H1 (cell line): ENCODE measurements at regions not wholly inside any gene's neighbourhood (a gene's known extent, or its start where the extent isn't known, plus 50 kb on each side); places are given as distances from the start of the nearest gene placed in this dataset.

Source experiments
- CTCF ChIA-PET: fragments of 300-600 bp; sonication (Branson Sonifier 250); formaldehyde crosslinking; loops from one replicate; lab custom pipeline; 2021; ENCODE audit not compliant: partially characterized antibody; lab: Charles Lee
- POLR2A ChIA-PET: fragments of 300-600 bp; sonication (Branson Sonifier 250); formaldehyde crosslinking; loops from one replicate; lab custom pipeline; 2021; ENCODE audit warnings: inconsistent platforms; ENCODE audit not compliant: partially characterized antibody; lab: Charles Lee
- DNase-seq, 2 experiments: peaks; one replicate each; pipeline versions ENCODE4 v3.0.0 to v3.0.0-alpha.2; 2010 to 2022; ENCODE audit warnings: low spot score in 2 of 2, low read depth in 1 of 2, mixed read lengths in 1 of 2
- FAIRE-seq: peaks from 2 replicates; lab custom pipeline; 2011; peaks lifted over from hg19 to GRCh38; lab: Jason Lieb, UNC
- H2AFZ ChIP-seq: 2 replicates; pipeline ENCODE4 v1.8.1; 2012; ENCODE audit warnings: low read length, inconsistent platforms
- H2AK5ac ChIP-seq: 2 replicates; pipeline ENCODE4 v1.6.1; 2013; ENCODE audit warnings: low read depth, low read length
- H2BK120ac ChIP-seq: replicated peaks from 2 replicates; pipeline ENCODE3; 2013; ENCODE audit warnings: low read depth, low read length, inconsistent platforms
- H2BK12ac ChIP-seq: 2 replicates; pipeline ENCODE4 v1.6.1; 2013; ENCODE audit warnings: low read depth, low read length
- H2BK15ac ChIP-seq: 2 replicates; pipeline ENCODE4 v1.6.1; 2013; ENCODE audit warnings: low read length
- H2BK20ac ChIP-seq: 2 replicates; pipeline ENCODE4 v1.6.1; 2013; ENCODE audit warnings: low read length
- H2BK5ac ChIP-seq: 2 replicates; pipeline ENCODE4 v1.6.1; 2013; ENCODE audit warnings: low read depth, low read length
- H3K14ac ChIP-seq: 2 replicates; pipeline ENCODE4 v1.6.1; 2013; ENCODE audit warnings: inconsistent platforms; ENCODE audit not compliant: insufficient read length
- H3K18ac ChIP-seq: 2 replicates; pipeline ENCODE4 v1.6.1; 2013; ENCODE audit warnings: low read length; ENCODE audit errors: extremely low read depth
- H3K23ac ChIP-seq: 2 replicates; pipeline ENCODE4 v1.6.1; 2013; ENCODE audit warnings: inconsistent platforms; ENCODE audit not compliant: insufficient read length
- H3K23me2 ChIP-seq: 2 replicates; pipeline ENCODE4 v1.6.1; 2013; ENCODE audit warnings: low read depth, low read length
- H3K27ac ChIP-seq: 2 replicates; pipeline ENCODE4 v1.6.1; 2011; ENCODE audit warnings: low read depth, low read length, inconsistent platforms
- H3K27me3 ChIP-seq, 4 experiments: replicated peaks in 1 of 4; 1 replicate in 1 of 4; 2 replicates in 3 of 4; pipeline versions ENCODE4 v1.6.1 to v1.8.1; 2011 to 2013; ENCODE audit warnings: low read length in 3 of 4, mild to moderate bottlenecking in 3 of 4, inconsistent platforms in 2 of 4, mixed read lengths in 2 of 4, moderate library complexity in 1 of 4; ENCODE audit not compliant: control insufficient read depth in 3 of 4, insufficient read depth in 3 of 4; ENCODE audit errors: extremely low read depth in 1 of 4
- H3K36me3 ChIP-seq, 4 experiments: 2 replicates each; pipeline versions ENCODE4 v1.6.1 to v1.8.1; 2011 to 2013; ENCODE audit warnings: mild to moderate bottlenecking in 4 of 4, low read length in 3 of 4, moderate library complexity in 2 of 4, control low read depth in 1 of 4, inconsistent platforms in 1 of 4; ENCODE audit not compliant: insufficient read depth in 4 of 4, control insufficient read depth in 2 of 4
- H3K4ac ChIP-seq: replicated peaks from 2 replicates; pipeline ENCODE3; 2013; ENCODE audit warnings: low read length, low read depth, mixed read lengths, inconsistent platforms; ENCODE audit not compliant: insufficient read length
- H3K4me1 ChIP-seq, 4 experiments: replicated peaks in 1 of 4; 1 replicate in 1 of 4; 2 replicates in 3 of 4; pipeline versions ENCODE4 v1.6.1 to v1.8.1; 2011 to 2013; ENCODE audit warnings: low read length in 3 of 4, inconsistent platforms in 2 of 4, mixed read lengths in 1 of 4; ENCODE audit not compliant: insufficient read depth in 4 of 4, control insufficient read depth in 3 of 4
- H3K4me2 ChIP-seq, 2 experiments: 2 replicates each; pipeline versions ENCODE4 v1.6.1 to v1.8.1; 2011 to 2013; ENCODE audit warnings: low read depth in 2 of 2, low read length in 2 of 2, control low read depth in 1 of 2, inconsistent platforms in 1 of 2, mild to moderate bottlenecking in 1 of 2; ENCODE audit not compliant: insufficient read depth in 1 of 2
- H3K4me3 ChIP-seq, 4 experiments: fragments of 200-600, 300-600 bp in 1 of 4; sonication (generic), shearing (Covaris generic), sonication (Bioruptor Twin) in 1 of 4; 2 replicates each; pipeline versions ENCODE4 v1.5.1 to v1.8.1; 2011 to 2016; ENCODE audit warnings: low read length in 4 of 4, low read depth in 3 of 4, control low read depth in 2 of 4, inconsistent platforms in 2 of 4, mild to moderate bottlenecking in 2 of 4, mixed read lengths in 1 of 4, moderate library complexity in 1 of 4; ENCODE audit not compliant: insufficient read depth in 2 of 4; ENCODE audit errors: extremely low read depth in 1 of 4
- H3K56ac ChIP-seq: replicated peaks from 2 replicates; pipeline ENCODE3; 2013; ENCODE audit warnings: low read depth, mild to moderate bottlenecking, mixed read lengths, low read length, inconsistent platforms; ENCODE audit not compliant: insufficient read length
- H3K79me1 ChIP-seq: 2 replicates; pipeline ENCODE4 v1.6.1; 2013; ENCODE audit warnings: low read depth, low read length, control low read depth
- H3K79me2 ChIP-seq, 2 experiments: 2 replicates each; pipeline versions ENCODE4 v1.6.1 to v1.8.1; 2012 to 2013; ENCODE audit warnings: low read length in 2 of 2, mild to moderate bottlenecking in 2 of 2, inconsistent platforms in 1 of 2; ENCODE audit not compliant: insufficient read depth in 2 of 2, control insufficient read depth in 1 of 2
- H3K9ac ChIP-seq, 4 experiments: replicated peaks in 1 of 4; 1 replicate in 1 of 4; 2 replicates in 3 of 4; pipeline versions ENCODE4 v1.6.1 to v1.8.1; 2011 to 2013; ENCODE audit warnings: low read depth in 3 of 4, low read length in 3 of 4, control low read depth in 2 of 4, mild to moderate bottlenecking in 2 of 4, moderate library complexity in 2 of 4, inconsistent platforms in 1 of 4; ENCODE audit errors: extremely low read depth in 1 of 4
- H3K9me3 ChIP-seq, 2 experiments: 2 replicates each; pipeline versions ENCODE4 v1.6.1 to v1.8.1; 2012 to 2013; ENCODE audit warnings: mild to moderate bottlenecking in 2 of 2, moderate library complexity in 2 of 2, control low read depth in 1 of 2, inconsistent platforms in 1 of 2, low read depth in 1 of 2, low read length in 1 of 2, mixed read lengths in 1 of 2; ENCODE audit not compliant: insufficient read depth in 2 of 2
- H4K20me1 ChIP-seq, 2 experiments: replicated peaks in 1 of 2; 2 replicates each; pipeline versions ENCODE3 to v1.8.1; 2011 to 2013; ENCODE audit warnings: inconsistent platforms in 2 of 2, low read length in 2 of 2, mild to moderate bottlenecking in 1 of 2; ENCODE audit not compliant: insufficient read depth in 2 of 2, control insufficient read depth in 1 of 2
- H4K5ac ChIP-seq: 2 replicates; pipeline ENCODE4 v1.6.1; 2013; ENCODE audit warnings: low read length, low read depth, mixed read lengths, inconsistent platforms; ENCODE audit not compliant: insufficient read length
- H4K8ac ChIP-seq: 2 replicates; pipeline ENCODE4 v1.8.0; 2013; ENCODE audit warnings: mild to moderate bottlenecking, moderate library complexity, low read length, inconsistent platforms; ENCODE audit not compliant: insufficient read depth; ENCODE audit errors: extremely low read depth
- H4K91ac ChIP-seq: replicated peaks from 2 replicates; pipeline ENCODE3; 2013; ENCODE audit warnings: low read length, mixed read lengths, inconsistent platforms; ENCODE audit not compliant: insufficient read length
- EGR1 ChIP-seq: IDR thresholded peaks from 2 replicates; pipeline ENCODE4 v1.6.1; 2011; ENCODE audit warnings: low read depth, low read length, borderline replicate concordance
- GTF2F1 ChIP-seq: IDR thresholded peaks from 2 replicates; pipeline ENCODE4 v1.6.1; 2012; ENCODE audit warnings: low read depth, low read length, improper control_type of control experiment, borderline replicate concordance
- HDAC2 ChIP-seq, 2 experiments: fragments of 300-600 bp in 1 of 2; sonication (generic) in 1 of 2; IDR thresholded peaks; 2 replicates each; pipeline ENCODE4 v1.6.1; 2011 to 2012; ENCODE audit warnings: low read depth in 2 of 2, low read length in 2 of 2, mild to moderate bottlenecking in 2 of 2, moderate library complexity in 2 of 2, borderline replicate concordance in 1 of 2, inconsistent platforms in 1 of 2
- PHF8 ChIP-seq: fragments of 200-600 bp; sonication (generic); conservative IDR thresholded peaks from 2 replicates; pipeline ENCODE4 v1.7.1; 2012; ENCODE audit warnings: low read depth, mild to moderate bottlenecking, inconsistent platforms, low read length, moderate library complexity
- POLR2A ChIP-seq, 2 experiments: IDR thresholded peaks; 1 replicate in 1 of 2; 2 replicates in 1 of 2; pipeline ENCODE4 v1.6.1; 2011; ENCODE audit warnings: low read depth in 2 of 2, low read length in 2 of 2, mild to moderate bottlenecking in 2 of 2; ENCODE audit errors: control extremely low read depth in 1 of 2
- RNF2 ChIP-seq: fragments of 200-900, 300-1000 bp; sonication (generic); IDR thresholded peaks from 2 replicates; pipeline ENCODE4 v1.7.1; 2016; ENCODE audit warnings: borderline replicate concordance, low read depth, mild to moderate bottlenecking, antibody characterized with exemption, low read length; ENCODE audit not compliant: poor library complexity, severe bottlenecking; ENCODE audit errors: missing control alignments
- SAP30 ChIP-seq: fragments of 300-600 bp; sonication (generic); IDR thresholded peaks from 2 replicates; pipeline ENCODE4 v1.7.1; 2012; ENCODE audit warnings: low read length, moderate library complexity, mild to moderate bottlenecking, inconsistent platforms; ENCODE audit not compliant: insufficient read depth, insufficient replicate concordance
- SIN3A ChIP-seq, 2 experiments: IDR thresholded peaks in 1 of 2; conservative IDR thresholded peaks in 1 of 2; 2 replicates each; pipeline ENCODE4 v1.6.1; 2011 to 2012; ENCODE audit warnings: low read length in 2 of 2, improper control_type of control experiment in 1 of 2, low read depth in 1 of 2, mild to moderate bottlenecking in 1 of 2
- SIX5 ChIP-seq: IDR thresholded peaks from 2 replicates; pipeline ENCODE4 v1.6.1; 2011; ENCODE audit warnings: mild to moderate bottlenecking, low read depth, low read length
- TAF1 ChIP-seq: IDR thresholded peaks from 2 replicates; pipeline ENCODE4 v1.6.1; 2011; ENCODE audit warnings: mild to moderate bottlenecking, low read depth, low read length
- TEAD4 ChIP-seq: IDR thresholded peaks from 2 replicates; pipeline ENCODE4 v1.6.1; 2012; ENCODE audit warnings: low read depth, low read length, inconsistent platforms, mixed read lengths
- WGBS, 2 experiments: shearing (Covaris generic) in 1 of 2; methylation state at CpG; one replicate each; pipeline versions ENCODE4 v1.1.6 to v1.1.7; 2013 to 2015; ENCODE audit warnings: low lambda C conversion rate in 2 of 2, mixed read lengths in 2 of 2, inconsistent platforms in 1 of 2, low coverage in 1 of 2, missing lambda C conversion rate in 1 of 2; ENCODE audit not compliant: insufficient replicate concordance in 2 of 2, insufficient coverage in 1 of 2, insufficient read length in 1 of 2; ENCODE audit errors: extremely low coverage in 1 of 2, missing lambda C conversion rate in 1 of 2; 5-methylcytosine and 5-hydroxymethylcytosine counted together
- TF ChIP-seq, protein P1 (sequence below): IDR thresholded peaks from 2 replicates; pipeline ENCODE4 v1.6.1; 2012; ENCODE audit warnings: inconsistent platforms

DNA sequence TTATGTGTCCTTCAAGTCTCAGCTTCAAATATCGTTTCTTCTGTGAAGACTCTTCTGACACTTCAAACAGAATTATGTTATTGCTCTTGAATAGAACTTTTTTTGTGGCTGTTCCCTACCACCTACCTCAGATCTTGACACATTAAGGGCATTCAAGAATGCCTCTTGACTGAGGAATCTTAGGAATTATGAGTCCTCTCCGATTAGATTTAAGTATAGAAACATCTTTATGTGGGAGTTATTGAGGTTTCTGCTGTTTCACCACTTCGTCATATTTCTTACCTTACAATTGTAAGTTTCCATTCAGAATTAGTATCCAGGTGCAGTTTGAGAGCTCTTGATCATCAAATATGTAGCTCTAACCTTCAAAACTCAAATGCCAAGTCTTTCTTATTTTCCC is 324.2 kb upstream of the NUDT12 start:
- CTCF ChIA-PET: interaction anchor here (0.7 to 2.1 kb wide), 2 partner anchors 15 to 79 kb away, joined by 3 to 7 read pairs; no protein-coding TSS in a partner anchor
- Histone ChIP-seq H3K4me2 (no peak overlapping the region), H3K23me2 (no peaks in the 10 kb centered on the region), H3K56ac (no peak overlapping the region), H3K27me3 (no peaks in the 10 kb centered on the region), H3K79me1 (no peaks in the 10 kb centered on the region), H3K4ac (no peak overlapping the region), H2BK120ac (no peak overlapping the region), H3K18ac (no peak overlapping the region), H4K91ac (no peak overlapping the region), H2BK12ac (no peak overlapping the region), H3K27ac (no peak overlapping the region), H3K23ac (no peak overlapping the region), H3K14ac (no peak overlapping the region), H3K9ac (no peak overlapping the region), H3K36me3 (no peaks in the 10 kb centered on the region), H2BK15ac (no peak overlapping the region), H2BK20ac (no peak overlapping the region), H2BK5ac (no peak overlapping the region), H4K20me1 (no peaks in the 10 kb centered on the region), H3K9me3 (no peaks in the 10 kb centered on the region), H3K79me2 (no peaks in the 10 kb centered on the region), H4K8ac (no peak overlapping the region), H3K4me3 (no peak overlapping the region), H2AFZ (no peak overlapping the region), H3K4me1 (no peaks in the 10 kb centered on the region), H4K5ac (no peak overlapping the region), H2AK5ac (no peak overlapping the region)
- no peak for FAIRE-seq
- DNase-seq: no peak
- WGBS, 2 experiments: 88% methylated on average over 3 of the region's 3 CpGs; no CpG with 5 or more reads in 1 of the 2 experiments
- no peak for TF ChIP-seq SIX5
- TF ChIP-seq PHF8: no peak
- TF ChIP-seq HDAC2 (IDR thresholded peaks at IDR 0.05; ENCODE audit: borderline replicate concordance in 1 of 2, low read depth in 2 of 2, low read length in 2 of 2): no peak
- TF ChIP-seq SIN3A (conservative IDR thresholded peaks at IDR 0.05 in 1 of 2, IDR thresholded peaks at IDR 0.05 in 1 of 2; ENCODE audit: low read depth in 1 of 2, low read length in 2 of 2): no peak
- no peak for TF ChIP-seq TAF1
- no peak for TF ChIP-seq SAP30
- no peak for TF ChIP-seq GTF2F1
- no peak for TF ChIP-seq TEAD4
- TF ChIP-seq RNF2: no peak
- TF ChIP-seq EGR1: no peak
- TF ChIP-seq POLR2A (IDR thresholded peaks at IDR 0.05; ENCODE audit: control extremely low read depth in 1 of 2, low read depth in 2 of 2, low read length in 2 of 2): no peak
- TF ChIP-seq, protein P1, sequence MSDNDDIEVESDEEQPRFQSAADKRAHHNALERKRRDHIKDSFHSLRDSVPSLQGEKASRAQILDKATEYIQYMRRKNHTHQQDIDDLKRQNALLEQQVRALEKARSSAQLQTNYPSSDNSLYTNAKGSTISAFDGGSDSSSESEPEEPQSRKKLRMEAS: no peak
- POLR2A ChIA-PET: no interaction called here
